Anterior cingulate cortex (tissue), 58 donors: ENCODE measurements at regions not wholly inside any gene's neighbourhood (a gene's known extent, or its start where the extent isn't known, plus 50 kb on each side); places are given as distances from the start of the nearest gene placed in this dataset.
A peak's percentile ranks its signal among the peaks of the same experiment; 100 is the strongest.

Source experiments
- DNase-seq, 58 donors: peaks; one replicate each; lab custom pipeline; 2025; lab: John Stamatoyannopoulos, UW

- no peak for DNase-seq
These were observed 311.1 kb upstream of the KCNH8 start for GRCh38 chr3:18837137-18837755.

- no peak for DNase-seq
These were observed 313.3 kb upstream of the KCNH8 start for GRCh38 chr3:18835021-18835420.

- no peak for DNase-seq
These were observed 318.2 kb upstream of the KCNH8 start for GRCh38 chr3:18830087-18830486.

DNA sequence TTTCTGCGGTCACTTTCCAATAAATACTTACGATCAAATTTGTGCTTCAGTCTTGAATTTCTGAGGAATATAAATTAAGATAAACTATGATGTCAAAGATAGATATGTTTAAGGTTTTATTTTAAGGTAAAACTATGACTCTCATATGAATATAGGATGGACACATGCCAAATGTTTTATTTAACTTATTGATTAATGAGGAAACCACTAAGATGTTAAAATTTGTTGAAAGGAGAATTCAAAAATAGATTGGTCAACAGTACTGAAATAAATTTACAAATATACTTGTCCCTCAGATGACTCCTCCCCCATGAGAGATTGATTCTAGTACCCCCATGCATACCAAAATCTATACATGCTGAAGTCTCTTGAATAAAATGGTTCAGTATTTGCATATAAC is 319.7 kb upstream of the KCNH8 start:
- no peak for DNase-seq

GRCh38 chr3:18827664-18828063 is 320.6 kb upstream of the KCNH8 start:
- no peak for DNase-seq

DNA sequence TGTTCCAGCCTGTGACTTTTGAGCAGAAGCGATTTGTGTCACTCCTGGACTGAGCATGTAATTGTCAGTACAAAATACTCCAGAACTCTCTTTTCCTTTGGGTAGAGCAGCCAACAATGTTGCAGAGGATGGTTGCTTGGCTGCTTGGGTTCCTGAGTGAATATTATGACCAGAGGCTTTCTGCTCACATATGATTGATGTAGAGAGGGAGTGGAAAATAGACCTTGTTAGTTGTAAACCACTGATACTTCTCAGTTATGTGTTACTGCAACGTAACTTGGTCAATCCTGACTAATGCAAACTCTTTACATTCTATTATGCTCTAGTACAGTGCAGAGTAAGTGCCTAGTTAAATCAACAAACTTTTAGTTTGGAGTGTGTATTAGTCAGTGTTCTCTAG is 322.6 kb upstream of the KCNH8 start:
- DNase-seq = no peak

GRCh38 chr3:18813300-18813699 is 335.0 kb upstream of the KCNH8 start:
- DNase-seq = no peak

- DNase-seq = no peak
These were observed 336.0 kb upstream of the KCNH8 start for GRCh38 chr3:18812316-18812715.

DNA sequence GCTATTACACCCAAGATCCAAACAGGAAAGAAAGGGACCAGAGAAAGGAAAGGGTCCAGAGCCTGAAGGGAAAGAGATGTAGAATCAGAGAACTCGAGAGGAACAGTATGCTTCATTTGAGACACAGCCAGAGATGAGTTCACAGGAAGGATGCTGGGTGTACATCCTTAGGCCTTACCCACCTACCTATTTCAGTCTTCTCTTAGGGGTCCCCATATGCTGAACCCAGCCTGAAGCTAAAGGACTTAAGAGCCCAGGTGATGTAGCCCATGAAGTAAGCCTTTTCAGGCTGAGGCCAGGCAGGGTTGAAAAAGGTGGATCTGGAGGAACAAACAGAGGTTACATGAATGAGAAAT is 338.0 kb upstream of the KCNH8 start:
- DNase-seq = no peak

GRCh38 chr3:18809640-18810305 is 338.5 kb upstream of the KCNH8 start:
- DNase-seq = no peak

- DNase-seq = no peak
These were observed 339.9 kb upstream of the KCNH8 start for GRCh38 chr3:18808429-18808828.

- DNase-seq = no peak
These were observed 340.7 kb upstream of the KCNH8 start for GRCh38 chr3:18807593-18807992.

GRCh38 chr3:18806633-18807032 is 341.7 kb upstream of the KCNH8 start:
- DNase-seq = no peak

- no peak for DNase-seq
These were observed 350.9 kb upstream of the KCNH8 start for GRCh38 chr3:18797378-18797777.

GRCh38 chr3:18795078-18795477 is 353.2 kb upstream of the KCNH8 start:
- DNase-seq = no peak

- DNase-seq = peak in 9 of 58 donors; percentile 3 to 34 (median 11)
These were observed 356.6 kb upstream of the KCNH8 start for GRCh38 chr3:18791752-18792151.

DNA sequence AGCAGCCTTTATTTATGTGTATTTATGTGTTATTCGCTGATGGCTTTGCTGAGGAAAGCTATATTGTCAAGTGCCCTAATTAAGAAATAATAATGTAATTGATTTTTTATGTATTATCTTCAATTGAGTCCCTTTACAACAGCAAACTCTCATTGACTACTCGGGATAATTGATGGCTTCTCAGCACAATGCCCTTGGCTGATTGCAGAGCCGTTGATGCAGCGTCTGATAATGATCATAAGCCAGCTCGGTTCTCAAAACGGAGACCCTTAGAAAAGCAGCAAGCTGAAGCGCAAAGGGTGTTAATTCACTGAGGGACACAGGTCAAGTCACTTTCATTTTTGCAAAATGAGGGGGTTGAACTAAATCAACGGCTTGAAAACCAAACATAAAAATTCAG is 357.1 kb upstream of the KCNH8 start:
- DNase-seq = no peak

- DNase-seq = no peak
These were observed 357.9 kb upstream of the KCNH8 start for GRCh38 chr3:18790384-18790783.

GRCh38 chr3:18789734-18790133 is 358.6 kb upstream of the KCNH8 start:
- DNase-seq = no peak

GRCh38 chr3:18787441-18787840 is 360.9 kb upstream of the KCNH8 start:
- no peak for DNase-seq

DNA sequence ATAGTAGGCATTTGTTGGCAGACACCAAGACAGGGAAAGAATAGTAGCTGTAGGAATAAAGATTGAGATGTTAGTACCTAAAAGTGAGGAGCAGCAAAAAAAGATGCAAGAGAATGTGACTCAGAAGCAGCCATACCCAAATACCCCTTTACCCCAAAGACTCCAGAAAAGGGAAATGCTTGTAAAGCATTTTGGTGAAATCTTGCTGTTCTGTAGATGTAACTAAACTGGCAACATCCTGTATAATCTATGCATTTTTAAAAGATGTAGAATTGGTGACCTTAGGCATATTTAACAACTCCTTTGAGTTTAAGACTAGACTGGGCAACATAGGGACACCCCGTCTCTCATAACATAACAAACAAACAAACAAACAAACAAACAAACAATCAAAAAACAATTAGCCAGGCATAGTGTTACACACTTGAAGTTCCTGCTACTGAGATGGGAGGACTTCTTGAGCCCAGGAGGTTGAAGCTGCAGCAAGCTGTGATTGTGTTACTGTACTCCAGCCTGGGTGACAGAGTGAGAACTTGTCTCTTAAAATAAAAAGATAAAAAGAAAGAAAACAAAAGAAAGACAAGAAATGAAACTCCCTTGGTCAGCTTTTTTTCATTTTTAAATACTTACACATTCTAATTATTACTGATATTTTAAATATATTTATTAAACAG is 361.5 kb upstream of the KCNH8 start:
- DNase-seq = no peak

DNA sequence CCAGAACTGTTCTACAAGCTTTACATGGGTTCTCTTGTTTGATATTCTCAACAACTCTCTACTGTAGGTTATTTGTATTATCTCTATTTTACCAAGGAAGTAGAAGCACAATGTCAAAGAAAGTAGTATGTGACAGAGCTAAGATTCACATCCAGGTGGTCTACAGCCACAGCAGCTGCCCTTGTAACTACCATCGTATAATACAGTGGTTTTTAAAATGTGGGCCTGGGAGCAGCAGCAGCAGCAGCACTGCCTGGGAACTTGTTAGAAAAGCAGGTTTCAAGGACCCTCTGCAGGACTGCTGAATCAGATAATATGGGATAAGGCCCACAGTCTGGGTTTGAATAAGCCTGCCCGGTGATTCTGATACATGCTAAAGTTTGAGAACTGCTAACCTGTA is 357.1 kb upstream of the SATB1 start:
- no peak for DNase-seq
